ENCODE measurements at regions not wholly inside any gene's neighbourhood (a gene's known extent, or its start where the extent isn't known, plus 50 kb on each side); places are given as distances from the start of the nearest gene placed in this dataset.

DNA sequence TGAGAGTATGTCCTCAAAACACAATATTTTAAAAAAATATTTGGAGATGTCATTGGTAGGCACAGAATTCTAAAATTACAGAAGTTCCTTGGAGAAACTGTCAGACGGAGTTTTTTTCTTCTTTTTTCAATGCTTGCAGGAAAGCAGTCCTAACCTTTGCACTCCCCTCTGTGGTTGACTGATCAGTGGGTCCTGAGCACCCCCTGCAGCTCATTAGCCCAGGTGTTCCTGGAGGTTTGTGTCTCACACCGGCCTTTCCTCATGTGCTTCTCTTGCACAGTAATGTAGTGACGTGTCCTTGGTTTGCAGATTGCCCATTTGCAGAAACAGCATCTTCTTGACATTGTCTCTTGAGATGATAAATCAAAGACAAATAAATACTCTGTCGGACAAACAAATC lies 513.0 kb downstream of the TMEM121 start (continued):
- TF ChIP-seq ZNF83 (CRISPR knock-in tag; IDR thresholded peaks at IDR 0.05; ENCODE audit: borderline replicate concordance) (no peak), ZNF383 (CRISPR knock-in tag; IDR thresholded peaks at IDR 0.05; ENCODE audit: borderline replicate concordance) (no peak), AHR (CRISPR knock-in tag; IDR thresholded peaks at IDR 0.05) (no peak), RFX5 (IDR thresholded peaks at IDR 0.05; ENCODE audit: low read depth, low read length) (no peak), RCOR2 (CRISPR knock-in tag; IDR thresholded peaks at IDR 0.05) (no peak), ZNF7 (CRISPR knock-in tag; IDR thresholded peaks at IDR 0.05) (no peak), MTF2 (CRISPR knock-in tag; IDR thresholded peaks at IDR 0.05; ENCODE audit: borderline replicate concordance) (no peak)

GRCh38 chr14:106044515-106044914 lies 518.1 kb downstream of the TMEM121 start:
- intact Hi-C loops (cut with micrococcal nuclease; ENCODE audit: unreplicated experiment) (no loop called here), in situ Hi-C loops (cut with HindIII; ENCODE audit: extremely low pct_ligation_motif_present, low pct_unique_long_range_greater_than_20kb) (no loop called here)
- no TSS peak for BruUV-seq (replicated peaks)
- Histone ChIP-seq H3K79me2 (ENCODE audit: insufficient read depth, low read length) (no peaks in the 10 kb centered on the region), H3K4me3 (replicated peaks in 1 of 3; ENCODE audit: insufficient read depth in 1 of 3, low read depth in 2 of 3, low read length in 3 of 3) (no peak overlapping the region), H3K9me3 (ENCODE audit: low read length) (no peaks in the 10 kb centered on the region), H3K4me2 (ENCODE audit: low read depth, low read length) (no peak overlapping the region), H3K9ac (ENCODE audit: insufficient read depth, low read depth, low read length) (no peak overlapping the region), H2AFZ (ENCODE audit: low read length) (no peak overlapping the region), H3K36me3 (replicated peaks in 1 of 2; ENCODE audit: control insufficient read depth in 1 of 2, insufficient read depth in 2 of 2, low read length in 2 of 2) (no peaks in the 10 kb centered on the region), H4K20me1 (ENCODE audit: insufficient read depth, low read length) (no peaks in the 10 kb centered on the region), H3K27ac (ENCODE audit: extremely low read length, insufficient read depth, low read length) (no peak overlapping the region), H3K4me1 (ENCODE audit: insufficient read depth, low read length) (no peaks in the 10 kb centered on the region), H3K27me3 (ENCODE audit: control insufficient read depth in 1 of 2, insufficient read depth in 2 of 2, low read length in 2 of 2) (no peaks in the 10 kb centered on the region)
- no peak for TF ChIP-seq ZNF720 (CRISPR knock-in tag; IDR thresholded peaks at IDR 0.05)
- ChIA-PET POLR2A (no interaction called here), CTCF (ENCODE audit: low intra/inter-chr PET ratio, low total read pairs) (interaction anchor here (0.7 to 0.9 kb wide), 2 partner anchors 50 to 373 kb away, joined by 3 read pairs; no protein-coding TSS in a partner anchor)
- no peak for FAIRE-seq
- DNase-seq (ENCODE audit: low spot score), result no peak
- WGBS (ENCODE audit: low lambda C conversion rate), result 27% methylated on average over 4 of the region's 4 CpGs
- no peak for ATAC-seq

- DNase-seq (ENCODE audit: low spot score) (peak; percentile 83), FAIRE-seq (peak; percentile 67), ATAC-seq (peak; percentile 97)
- no peak overlapping the region for H3K9ac ChIP-seq (ENCODE audit: insufficient read depth, low read depth, low read length)
- H3K79me2 ChIP-seq (ENCODE audit: insufficient read depth, low read length), result no peaks in the 10 kb centered on the region
- H3K4me1 ChIP-seq (ENCODE audit: insufficient read depth, low read length), result no peaks in the 10 kb centered on the region
- ChIA-PET POLR2A (no interaction called here), CTCF (ENCODE audit: low intra/inter-chr PET ratio, low total read pairs) (interaction anchor here (0.7 to 0.9 kb wide), 2 partner anchors 49 to 373 kb away, joined by 3 read pairs; no protein-coding TSS in a partner anchor)
- no peaks in the 10 kb centered on the region for H3K27me3 ChIP-seq (ENCODE audit: control insufficient read depth in 1 of 2, insufficient read depth in 2 of 2, low read length in 2 of 2)
- H4K20me1 ChIP-seq (ENCODE audit: insufficient read depth, low read length), result no peaks in the 10 kb centered on the region
- no peaks in the 10 kb centered on the region for H3K9me3 ChIP-seq (ENCODE audit: low read length)
- no peak overlapping the region for H2AFZ ChIP-seq (ENCODE audit: low read length)
- WGBS (ENCODE audit: low lambda C conversion rate), result 24% methylated on average over 8 of the region's 9 CpGs
- H3K36me3 ChIP-seq (replicated peaks in 1 of 2; ENCODE audit: control insufficient read depth in 1 of 2, insufficient read depth in 2 of 2, low read length in 2 of 2), result no peaks in the 10 kb centered on the region
- in situ Hi-C loops (cut with HindIII; ENCODE audit: extremely low pct_ligation_motif_present, low pct_unique_long_range_greater_than_20kb), result no loop called here
- no TSS peak for BruUV-seq (replicated peaks)
- no peak overlapping the region for H3K4me3 ChIP-seq (replicated peaks in 1 of 3; ENCODE audit: insufficient read depth in 1 of 3, low read depth in 2 of 3, low read length in 3 of 3)
- intact Hi-C loops (cut with micrococcal nuclease; ENCODE audit: unreplicated experiment), result no loop called here
- H3K27ac ChIP-seq (ENCODE audit: extremely low read length, insufficient read depth, low read length), result no peak overlapping the region
- no peak overlapping the region for H3K4me2 ChIP-seq (ENCODE audit: low read depth, low read length)
- TF ChIP-seq ZMYM3 (CRISPR knock-in tag; IDR thresholded peaks at IDR 0.05) (no peak), ZNF350 (CRISPR knock-in tag; IDR thresholded peaks at IDR 0.05; ENCODE audit: borderline replicate concordance, low read depth) (no peak), SMC3 (IDR thresholded peaks at IDR 0.05; ENCODE audit: low read length) (no peak), SSRP1 (CRISPR knock-in tag; IDR thresholded peaks at IDR 0.05) (no peak), ZNF564 (CRISPR knock-in tag; IDR thresholded peaks at IDR 0.05) (no peak), STAG1 (CRISPR knock-in tag; IDR thresholded peaks at IDR 0.05) (peak; percentile 19; the same call in 1 of the 2 replicates), ETV5 (CRISPR knock-in tag; IDR thresholded peaks at IDR 0.05; ENCODE audit: borderline replicate concordance) (no peak), NFRKB (IDR thresholded peaks at IDR 0.05) (no peak), MAFG (CRISPR knock-in tag; IDR thresholded peaks at IDR 0.05) (no peak)
- TF ChIP-seq, protein P1, sequence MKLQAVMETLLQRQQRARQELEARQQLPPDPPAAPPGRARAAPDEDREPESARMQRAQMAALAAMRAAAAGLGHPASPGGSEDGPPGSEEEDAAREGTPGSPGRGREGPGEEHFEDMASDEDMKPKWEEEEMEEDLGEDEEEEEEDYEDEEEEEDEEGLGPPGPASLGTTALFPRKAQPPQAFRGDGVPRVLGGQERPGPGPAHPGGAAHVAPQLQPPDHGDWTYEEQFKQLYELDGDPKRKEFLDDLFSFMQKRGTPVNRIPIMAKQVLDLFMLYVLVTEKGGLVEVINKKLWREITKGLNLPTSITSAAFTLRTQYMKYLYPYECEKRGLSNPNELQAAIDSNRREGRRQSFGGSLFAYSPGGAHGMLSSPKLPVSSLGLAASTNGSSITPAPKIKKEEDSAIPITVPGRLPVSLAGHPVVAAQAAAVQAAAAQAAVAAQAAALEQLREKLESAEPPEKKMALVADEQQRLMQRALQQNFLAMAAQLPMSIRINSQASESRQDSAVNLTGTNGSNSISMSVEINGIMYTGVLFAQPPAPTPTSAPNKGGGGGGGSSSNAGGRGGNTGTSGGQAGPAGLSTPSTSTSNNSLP (IDR thresholded peaks at IDR 0.05; ENCODE audit: low read depth, low read length), result no peak
- TF ChIP-seq, protein P2, sequence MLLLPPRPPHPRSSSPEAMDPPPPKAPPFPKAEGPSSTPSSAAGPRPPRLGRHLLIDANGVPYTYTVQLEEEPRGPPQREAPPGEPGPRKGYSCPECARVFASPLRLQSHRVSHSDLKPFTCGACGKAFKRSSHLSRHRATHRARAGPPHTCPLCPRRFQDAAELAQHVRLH (CRISPR knock-in tag; IDR thresholded peaks at IDR 0.05; ENCODE audit: borderline replicate concordance, low read depth), result no peak
These were observed 518.7 kb downstream of the TMEM121 start for GRCh38 chr14:106044949-106045596.

All from HepG2 (cell line).